ENCODE measurements at regions not wholly inside any gene's neighbourhood (a gene's known extent, or its start where the extent isn't known, plus 50 kb on each side); places are given as distances from the start of the nearest gene placed in this dataset.

- TF ChIP-seq CTCF (conservative IDR thresholded peaks at IDR 0.05; ENCODE audit: low read length) (no peak), EZH2phosphoT487 (IDR thresholded peaks at IDR 0.05; ENCODE audit: borderline replicate concordance, low read depth, low read length) (no peak)
Measured at GRCh38 chr18:8889489-8889888, 184.1 kb downstream of the MTCL1 start.

Data from OCI-LY7 (cell line).